DMS79 treated with DMSO at 0.1 percent for 48 hours (cell line): ENCODE measurements at regions not wholly inside any gene's neighbourhood (a gene's known extent, or its start where the extent isn't known, plus 50 kb on each side); places are given as distances from the start of the nearest gene placed in this dataset.
"Not testable (repeated sequence)": the region's sequence is repeated elsewhere in the genome, so short reads cannot be mapped to it uniquely, and the experiment has no call there.

Experiments used
- DNase-seq: peaks from one replicate; lab custom pipeline; 2025; lab: John Stamatoyannopoulos, UW

- DNase-seq = no peak
Measured at GRCh38 chr4:4666693-4667621, 125.1 kb upstream of the STX18 start.

- no peak for DNase-seq
Measured at GRCh38 chr4:4666187-4666586, 124.3 kb upstream of the STX18 start.

- no peak for DNase-seq
Measured at GRCh38 chr4:4664234-4664633, 122.4 kb upstream of the STX18 start.

GRCh38 chr4:4663028-4663427 is 121.2 kb upstream of the STX18 start:
- DNase-seq = no peak

- DNase-seq = no peak
Measured at GRCh38 chr4:4662230-4662629, 120.4 kb upstream of the STX18 start.

- DNase-seq = no peak
Measured at GRCh38 chr4:4659871-4660651, 118.2 kb upstream of the STX18 start.

GRCh38 chr4:4658052-4658451 is 116.2 kb upstream of the STX18 start:
- DNase-seq = no peak

- DNase-seq = no peak
Measured at GRCh38 chr4:4656977-4657376, 115.1 kb upstream of the STX18 start.

- DNase-seq = no peak
Measured at GRCh38 chr4:4655901-4656300, 114.1 kb upstream of the STX18 start.

GRCh38 chr4:4655011-4655410 is 113.2 kb upstream of the STX18 start:
- no peak for DNase-seq

GRCh38 chr4:4651811-4652755 is 110.2 kb upstream of the STX18 start:
- DNase-seq = peak; percentile 3

GRCh38 chr4:4647041-4647440 is 105.2 kb upstream of the STX18 start:
- no peak for DNase-seq

- DNase-seq = no peak
Measured at GRCh38 chr4:4645743-4646142, 103.9 kb upstream of the STX18 start.

GRCh38 chr4:4644277-4644676 is 102.4 kb upstream of the STX18 start:
- DNase-seq = not testable (repeated sequence)

- not testable (repeated sequence) for DNase-seq
Measured at GRCh38 chr4:4643743-4644142, 101.9 kb upstream of the STX18 start.

GRCh38 chr4:4643306-4643705 is 101.5 kb upstream of the STX18 start:
- no peak for DNase-seq

- no peak for DNase-seq
Measured at GRCh38 chr4:4642496-4643000, 100.7 kb upstream of the STX18 start.

GRCh38 chr4:4641661-4642495 is 100.0 kb upstream of the STX18 start:
- DNase-seq = no peak

GRCh38 chr4:4641254-4641653 is 99.4 kb upstream of the STX18 start:
- DNase-seq = no peak

- no peak for DNase-seq
Measured at GRCh38 chr4:4640692-4641091, 98.8 kb upstream of the STX18 start.

GRCh38 chr4:4639370-4639769 is 97.5 kb upstream of the STX18 start:
- no peak for DNase-seq
